ENCODE measurements at regions not wholly inside any gene's neighbourhood (a gene's known extent, or its start where the extent isn't known, plus 50 kb on each side); places are given as distances from the start of the nearest gene placed in this dataset.
A peak's percentile ranks its signal among the peaks of the same experiment; 100 is the strongest.

- Mint-ChIP-seq H3K27me3 (ENCODE audit: unreplicated experiment) (peaks cover 21% of the 10 kb centered on the region), H3K4me1 (ENCODE audit: unreplicated experiment) (no peaks in the 10 kb centered on the region), H3K27ac (ENCODE audit: unreplicated experiment) (no peak overlapping the region), H3K4me3 (ENCODE audit: unreplicated experiment) (no peak overlapping the region), H3K9me3 (ENCODE audit: unreplicated experiment) (peaks cover 7% of the 10 kb centered on the region), H3K36me3 (ENCODE audit: unreplicated experiment) (no peaks in the 10 kb centered on the region)
- TF ChIP-seq, protein P1, sequence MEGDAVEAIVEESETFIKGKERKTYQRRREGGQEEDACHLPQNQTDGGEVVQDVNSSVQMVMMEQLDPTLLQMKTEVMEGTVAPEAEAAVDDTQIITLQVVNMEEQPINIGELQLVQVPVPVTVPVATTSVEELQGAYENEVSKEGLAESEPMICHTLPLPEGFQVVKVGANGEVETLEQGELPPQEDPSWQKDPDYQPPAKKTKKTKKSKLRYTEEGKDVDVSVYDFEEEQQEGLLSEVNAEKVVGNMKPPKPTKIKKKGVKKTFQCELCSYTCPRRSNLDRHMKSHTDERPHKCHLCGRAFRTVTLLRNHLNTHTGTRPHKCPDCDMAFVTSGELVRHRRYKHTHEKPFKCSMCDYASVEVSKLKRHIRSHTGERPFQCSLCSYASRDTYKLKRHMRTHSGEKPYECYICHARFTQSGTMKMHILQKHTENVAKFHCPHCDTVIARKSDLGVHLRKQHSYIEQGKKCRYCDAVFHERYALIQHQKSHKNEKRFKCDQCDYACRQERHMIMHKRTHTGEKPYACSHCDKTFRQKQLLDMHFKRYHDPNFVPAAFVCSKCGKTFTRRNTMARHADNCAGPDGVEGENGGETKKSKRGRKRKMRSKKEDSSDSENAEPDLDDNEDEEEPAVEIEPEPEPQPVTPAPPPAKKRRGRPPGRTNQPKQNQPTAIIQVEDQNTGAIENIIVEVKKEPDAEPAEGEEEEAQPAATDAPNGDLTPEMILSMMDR (IDR thresholded peaks at IDR 0.05) = no peak
- no peak for DNase-seq (ENCODE audit: extremely low spot score, unreplicated experiment)
Measured at GRCh38 chr2:7115906-7116305, 198.7 kb downstream of the RNF144A start.

GRCh38 chr2:7116511-7116910 is 199.3 kb downstream of the RNF144A start:
- peaks cover 7% of the 10 kb centered on the region for H3K9me3 Mint-ChIP-seq (ENCODE audit: unreplicated experiment)
- DNase-seq (ENCODE audit: extremely low spot score, unreplicated experiment) = no peak
- no peaks in the 10 kb centered on the region for H3K4me1 Mint-ChIP-seq (ENCODE audit: unreplicated experiment)
- TF ChIP-seq, protein P1 (IDR thresholded peaks at IDR 0.05) = no peak
- H3K4me3 Mint-ChIP-seq (ENCODE audit: unreplicated experiment) = no peak overlapping the region
- no peaks in the 10 kb centered on the region for H3K36me3 Mint-ChIP-seq (ENCODE audit: unreplicated experiment)
- no peak overlapping the region for H3K27ac Mint-ChIP-seq (ENCODE audit: unreplicated experiment)
- H3K27me3 Mint-ChIP-seq (ENCODE audit: unreplicated experiment) = peaks cover 21% of the 10 kb centered on the region

DNA sequence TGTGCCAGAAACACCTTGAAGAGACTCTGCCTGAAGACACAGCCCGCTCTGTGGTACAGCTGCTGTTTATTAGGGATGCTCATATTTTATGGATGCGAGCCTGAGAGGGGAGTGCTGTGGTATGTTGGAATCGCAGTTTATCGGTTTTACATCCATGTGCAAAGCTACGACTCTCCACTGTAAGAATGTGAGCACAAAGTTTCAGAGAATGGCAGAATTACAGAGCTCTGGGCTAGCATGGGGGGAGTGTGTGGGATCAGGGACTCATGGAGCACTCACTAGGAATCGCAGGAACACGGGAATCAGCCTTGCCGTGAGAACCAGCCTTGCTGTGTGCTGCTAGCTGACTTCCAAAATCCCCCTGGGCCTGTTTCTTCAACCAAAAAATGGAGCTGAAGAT is 199.9 kb downstream of the RNF144A start:
- TF ChIP-seq, protein P1 (IDR thresholded peaks at IDR 0.05) = no peak

DNA sequence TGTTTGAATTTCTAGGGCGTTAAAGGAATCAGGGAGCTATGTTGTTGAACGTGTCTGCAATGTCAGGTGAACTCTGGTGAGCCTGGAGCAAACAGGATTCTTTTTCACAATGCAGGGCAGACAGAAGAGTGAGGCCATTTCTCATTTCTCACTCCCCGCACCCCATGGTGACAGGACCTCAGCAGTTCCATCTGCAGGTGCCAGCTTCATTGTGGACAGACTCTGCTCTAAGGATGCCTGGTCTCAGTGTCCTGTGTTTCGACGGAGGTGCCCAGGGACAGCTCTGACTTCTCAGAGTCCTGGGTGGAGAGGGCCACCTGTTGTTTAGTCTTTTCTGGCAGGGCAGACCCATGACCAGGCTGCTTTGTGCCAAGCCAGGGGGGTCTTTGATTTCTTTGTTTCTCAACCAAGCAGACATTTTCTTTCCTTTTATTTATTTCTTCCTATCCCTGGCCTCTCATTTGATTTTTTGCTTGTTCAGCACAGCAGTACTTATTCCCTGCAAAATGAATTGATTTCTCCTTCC is 201.5 kb downstream of the RNF144A start:
- Mint-ChIP-seq H3K27ac (ENCODE audit: unreplicated experiment) (no peak overlapping the region), H3K4me3 (ENCODE audit: unreplicated experiment) (no peak overlapping the region), H3K4me1 (ENCODE audit: unreplicated experiment) (no peaks in the 10 kb centered on the region), H3K27me3 (ENCODE audit: unreplicated experiment) (peaks cover 14% of the 10 kb centered on the region), H3K9me3 (ENCODE audit: unreplicated experiment) (peaks cover 7% of the 10 kb centered on the region), H3K36me3 (ENCODE audit: unreplicated experiment) (no peaks in the 10 kb centered on the region)
- no peak for DNase-seq (ENCODE audit: extremely low spot score, unreplicated experiment)
- TF ChIP-seq, protein P1 (IDR thresholded peaks at IDR 0.05) = no peak

More for the DNA sequence above, 199.9 kb downstream of the RNF144A start:
- peaks cover 7% of the 10 kb centered on the region for H3K9me3 Mint-ChIP-seq (ENCODE audit: unreplicated experiment)
- H3K36me3 Mint-ChIP-seq (ENCODE audit: unreplicated experiment) = no peaks in the 10 kb centered on the region
- peaks cover 21% of the 10 kb centered on the region for H3K27me3 Mint-ChIP-seq (ENCODE audit: unreplicated experiment)
- H3K27ac Mint-ChIP-seq (ENCODE audit: unreplicated experiment) = no peak overlapping the region
- DNase-seq (ENCODE audit: extremely low spot score, unreplicated experiment) = no peak
- no peaks in the 10 kb centered on the region for H3K4me1 Mint-ChIP-seq (ENCODE audit: unreplicated experiment)
- no peak overlapping the region for H3K4me3 Mint-ChIP-seq (ENCODE audit: unreplicated experiment)

- TF ChIP-seq, protein P1 (IDR thresholded peaks at IDR 0.05) = peak; percentile 65
- H3K36me3 Mint-ChIP-seq (ENCODE audit: unreplicated experiment) = no peaks in the 10 kb centered on the region
- peaks cover 14% of the 10 kb centered on the region for H3K27me3 Mint-ChIP-seq (ENCODE audit: unreplicated experiment)
- H3K27ac Mint-ChIP-seq (ENCODE audit: unreplicated experiment) = no peak overlapping the region
- no peak overlapping the region for H3K4me3 Mint-ChIP-seq (ENCODE audit: unreplicated experiment)
- no peak for DNase-seq (ENCODE audit: extremely low spot score, unreplicated experiment)
- peaks cover 4% of the 10 kb centered on the region for H3K9me3 Mint-ChIP-seq (ENCODE audit: unreplicated experiment)
- H3K4me1 Mint-ChIP-seq (ENCODE audit: unreplicated experiment) = no peaks in the 10 kb centered on the region
Measured at GRCh38 chr2:7119132-7119835, 202.1 kb downstream of the RNF144A start.
